ENCODE measurements at regions not wholly inside any gene's neighbourhood (a gene's known extent, or its start where the extent isn't known, plus 50 kb on each side); places are given as distances from the start of the nearest gene placed in this dataset.

DNA sequence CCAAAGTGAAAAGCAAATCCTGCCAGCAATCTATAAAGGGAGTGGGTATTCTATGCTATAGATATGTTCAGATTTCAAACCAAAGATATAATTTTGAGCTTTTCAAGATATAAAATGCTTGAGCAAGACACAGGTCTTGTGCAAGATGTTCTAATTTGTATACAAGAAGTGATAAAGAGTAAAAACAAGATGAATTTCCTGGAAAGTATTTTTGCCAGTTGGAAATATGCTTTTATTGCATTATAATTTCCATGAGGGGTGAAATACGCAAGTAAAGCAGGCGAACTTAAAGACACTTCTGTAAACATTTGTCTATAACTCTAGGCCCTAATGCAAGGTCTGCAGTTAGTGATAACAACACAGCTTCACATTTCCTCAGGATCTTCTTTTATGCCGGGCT is 640.5 kb downstream of the TMEM182 start:
- TF ChIP-seq, protein P1, sequence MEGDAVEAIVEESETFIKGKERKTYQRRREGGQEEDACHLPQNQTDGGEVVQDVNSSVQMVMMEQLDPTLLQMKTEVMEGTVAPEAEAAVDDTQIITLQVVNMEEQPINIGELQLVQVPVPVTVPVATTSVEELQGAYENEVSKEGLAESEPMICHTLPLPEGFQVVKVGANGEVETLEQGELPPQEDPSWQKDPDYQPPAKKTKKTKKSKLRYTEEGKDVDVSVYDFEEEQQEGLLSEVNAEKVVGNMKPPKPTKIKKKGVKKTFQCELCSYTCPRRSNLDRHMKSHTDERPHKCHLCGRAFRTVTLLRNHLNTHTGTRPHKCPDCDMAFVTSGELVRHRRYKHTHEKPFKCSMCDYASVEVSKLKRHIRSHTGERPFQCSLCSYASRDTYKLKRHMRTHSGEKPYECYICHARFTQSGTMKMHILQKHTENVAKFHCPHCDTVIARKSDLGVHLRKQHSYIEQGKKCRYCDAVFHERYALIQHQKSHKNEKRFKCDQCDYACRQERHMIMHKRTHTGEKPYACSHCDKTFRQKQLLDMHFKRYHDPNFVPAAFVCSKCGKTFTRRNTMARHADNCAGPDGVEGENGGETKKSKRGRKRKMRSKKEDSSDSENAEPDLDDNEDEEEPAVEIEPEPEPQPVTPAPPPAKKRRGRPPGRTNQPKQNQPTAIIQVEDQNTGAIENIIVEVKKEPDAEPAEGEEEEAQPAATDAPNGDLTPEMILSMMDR (IDR thresholded peaks at IDR 0.05; ENCODE audit: insufficient read depth, low read depth, low read length) = no peak
- TF ChIP-seq EZH2 (IDR thresholded peaks at IDR 0.05; ENCODE audit: insufficient read depth, low read length) = no peak

Data from astrocyte (in vitro differentiated cells and primary cell).